Skin of body (tissue), 1 donor: ENCODE measurements at regions not wholly inside any gene's neighbourhood (a gene's known extent, or its start where the extent isn't known, plus 50 kb on each side); places are given as distances from the start of the nearest gene placed in this dataset.

Source experiments
- DNase-seq: peaks from one replicate; lab custom pipeline; 2025; lab: John Stamatoyannopoulos, UW

DNA sequence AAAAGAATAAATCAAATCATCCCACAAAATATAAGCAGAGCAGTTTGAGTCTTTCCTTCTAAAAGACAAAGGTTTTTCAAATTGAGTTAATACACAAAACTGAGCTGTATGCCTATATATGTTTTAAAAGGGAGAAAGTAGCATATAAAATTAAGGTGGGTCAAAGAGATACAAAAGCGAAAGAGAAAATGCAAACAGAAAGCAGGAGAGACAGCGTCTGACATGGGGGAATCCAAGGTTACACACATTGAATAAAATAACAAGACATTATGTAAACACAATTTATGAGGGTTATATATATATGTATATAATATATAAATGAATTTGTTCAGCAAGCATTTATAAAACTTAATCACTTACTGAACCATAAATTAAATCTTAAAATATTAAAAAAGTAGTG, 276.1 kb upstream of the LCORL start:
- DNase-seq: no peak

DNA sequence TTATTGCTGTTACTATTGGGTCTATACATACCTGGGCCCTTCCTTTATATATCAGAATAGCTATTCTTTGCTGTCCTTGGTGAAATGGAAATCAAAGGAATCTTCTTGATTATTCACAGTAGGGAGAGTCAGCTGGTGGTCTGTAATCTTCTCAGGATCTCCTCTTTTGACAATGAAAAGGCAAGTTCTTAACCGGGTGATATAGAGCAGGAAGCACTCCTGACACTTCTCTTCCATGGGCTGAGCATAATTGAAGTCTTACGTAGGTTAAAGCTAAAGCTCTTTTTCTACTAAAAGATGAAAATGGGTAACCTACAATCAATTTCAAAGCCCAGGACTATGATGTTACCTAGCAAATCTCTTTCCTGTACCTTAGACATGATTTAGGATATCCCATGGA, 274.9 kb upstream of the LCORL start:
- DNase-seq: no peak

- DNase-seq: no peak
These were observed 273.3 kb upstream of the LCORL start for GRCh38 chr4:18294846-18295245.

GRCh38 chr4:18294021-18294420, 272.5 kb upstream of the LCORL start:
- no peak for DNase-seq

- DNase-seq: no peak
These were observed 270.9 kb upstream of the LCORL start for GRCh38 chr4:18292411-18292810.

DNA sequence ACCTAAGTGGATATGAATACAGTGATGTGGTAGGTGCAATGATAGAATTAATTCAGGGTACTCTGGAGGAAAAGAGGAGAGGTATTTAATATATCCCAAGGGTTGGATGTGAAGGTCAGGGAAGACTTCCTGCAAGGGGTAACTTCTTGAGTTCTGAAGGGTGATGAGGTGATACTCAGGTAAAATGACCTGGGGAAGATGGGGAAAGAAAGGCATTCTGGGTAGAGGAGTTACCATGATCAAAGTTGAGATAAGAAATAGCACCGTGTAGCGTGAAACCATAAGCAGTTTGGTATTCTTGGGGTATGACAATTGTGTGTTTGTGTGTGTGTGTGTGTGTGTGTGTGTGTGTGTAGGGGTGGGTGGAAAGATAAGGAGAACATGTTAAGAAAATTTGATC, 270.4 kb upstream of the LCORL start:
- no peak for DNase-seq

- no peak for DNase-seq
These were observed 269.7 kb upstream of the LCORL start for GRCh38 chr4:18291256-18291655.

DNA sequence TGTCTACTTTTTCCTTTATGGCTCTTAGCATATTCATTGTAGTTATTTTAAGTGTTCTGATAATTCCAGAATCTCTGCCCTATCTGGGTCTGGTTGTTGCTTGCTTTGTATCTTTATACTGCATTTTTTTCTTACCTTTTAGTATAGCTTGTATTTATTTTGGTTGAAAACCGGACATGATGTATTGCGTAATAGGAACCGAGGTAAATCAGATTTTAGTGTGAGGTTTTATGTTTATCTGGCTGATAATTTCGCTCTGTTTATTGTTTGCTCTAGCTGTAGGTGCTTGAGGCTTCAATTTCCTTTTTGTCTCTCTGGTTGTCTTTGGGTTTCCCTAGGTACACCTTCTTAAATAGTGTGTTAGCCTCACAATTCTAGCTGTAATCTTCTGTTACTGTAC, 263.8 kb upstream of the LCORL start:
- no peak for DNase-seq

GRCh38 chr4:18278244-18278643, 256.7 kb upstream of the LCORL start:
- DNase-seq: no peak

- no peak for DNase-seq
These were observed 241.3 kb upstream of the LCORL start for GRCh38 chr4:18262832-18263231.

DNA sequence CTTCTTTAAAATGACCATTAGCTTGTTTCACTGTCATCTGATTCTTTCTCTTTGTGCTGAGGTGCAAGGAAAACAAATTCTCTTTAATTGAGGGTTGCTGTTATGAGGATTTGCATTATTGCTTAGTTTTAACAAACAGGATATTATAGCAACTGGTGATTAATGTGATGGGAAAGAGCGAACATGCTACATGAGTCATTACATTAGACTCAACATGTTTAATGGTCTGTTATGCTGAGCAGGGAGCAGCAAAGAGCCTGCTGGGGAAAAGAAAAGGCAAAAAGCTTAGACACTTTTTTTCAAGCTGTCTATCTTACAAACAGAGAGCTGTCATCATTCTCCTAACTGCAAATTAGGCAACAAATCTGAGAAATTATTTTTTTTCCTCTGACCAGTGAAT, 230.5 kb upstream of the LCORL start:
- no peak for DNase-seq

GRCh38 chr4:18250564-18250963, 229.0 kb upstream of the LCORL start:
- no peak for DNase-seq

DNA sequence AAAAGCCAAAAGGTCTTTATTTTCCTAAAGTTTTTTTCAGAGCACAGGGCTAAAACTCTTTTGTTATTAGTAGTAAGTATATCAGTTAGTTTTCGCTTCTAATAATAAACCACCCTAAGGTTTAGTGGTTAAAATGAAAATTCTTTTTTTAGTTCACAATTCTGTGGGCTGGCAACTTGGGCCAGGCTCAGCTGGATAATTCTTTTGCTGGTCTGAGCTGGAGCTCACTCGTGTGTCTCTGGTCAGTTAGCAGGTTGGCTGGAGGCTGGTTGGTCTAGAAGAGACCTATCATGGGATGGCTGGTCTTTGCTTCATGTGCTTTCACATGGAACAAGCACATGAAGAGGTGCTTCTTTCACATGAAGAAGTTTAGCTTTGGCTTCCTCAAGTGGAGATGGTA, 227.1 kb upstream of the LCORL start:
- DNase-seq: no peak

GRCh38 chr4:18247189-18247588, 225.6 kb upstream of the LCORL start:
- no peak for DNase-seq

DNA sequence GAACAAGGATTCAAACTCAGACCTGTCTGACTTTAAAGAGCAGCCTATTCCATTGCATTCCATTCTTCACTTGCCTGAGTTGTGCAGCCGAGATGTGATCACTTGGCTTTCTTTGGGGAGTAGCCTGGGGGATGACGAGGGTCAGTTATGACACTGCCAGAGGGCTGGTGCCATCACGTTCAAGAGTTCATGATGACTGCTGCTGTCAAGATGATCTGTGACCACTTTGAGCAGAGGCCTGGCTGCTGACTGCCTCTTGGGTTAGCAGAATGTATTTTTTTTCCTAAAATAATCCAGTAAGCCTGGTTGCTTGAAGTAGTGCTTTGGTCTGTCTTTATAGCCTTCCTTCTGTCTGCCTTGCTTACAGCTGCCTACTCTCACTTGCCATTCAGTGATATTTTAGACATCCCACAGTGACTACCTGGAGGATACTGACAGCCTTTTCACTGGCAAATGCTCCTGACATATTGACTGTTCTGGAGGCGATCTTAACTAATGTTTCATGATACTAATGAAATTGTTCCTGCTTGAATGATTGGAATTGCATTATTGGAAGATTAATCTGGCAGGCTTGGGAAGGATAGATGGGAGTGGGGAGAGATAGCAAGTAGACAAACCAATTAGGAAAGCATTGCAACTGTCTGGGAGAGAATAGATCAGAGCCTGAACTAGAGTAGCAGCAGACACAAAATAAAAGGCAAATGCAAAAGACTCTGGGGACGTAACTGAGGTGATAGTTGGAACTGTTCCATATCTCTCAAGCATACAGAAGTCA, 221.6 kb upstream of the LCORL start:
- DNase-seq: no peak

DNA sequence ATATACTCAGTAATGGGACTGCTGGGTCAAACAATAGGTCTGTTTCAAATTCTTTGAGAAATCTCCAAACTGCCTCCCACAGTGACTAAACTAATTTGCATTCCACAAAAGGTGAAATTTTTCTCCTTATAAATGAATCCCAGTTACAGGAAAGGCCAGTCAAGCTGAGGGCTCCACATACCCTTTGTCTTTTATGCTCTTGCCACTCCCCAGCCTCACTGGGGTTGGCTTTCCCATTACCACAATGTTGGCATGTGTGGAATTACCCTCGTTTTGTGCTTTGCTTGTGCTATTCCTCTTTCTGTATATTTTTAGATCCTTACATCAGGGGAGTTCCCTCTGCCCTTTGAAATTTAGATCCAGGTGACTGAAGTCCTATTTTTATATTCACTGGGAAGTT, 220.2 kb upstream of the LCORL start:
- no peak for DNase-seq

GRCh38 chr4:18234108-18234507, 212.6 kb upstream of the LCORL start:
- DNase-seq: no peak

DNA sequence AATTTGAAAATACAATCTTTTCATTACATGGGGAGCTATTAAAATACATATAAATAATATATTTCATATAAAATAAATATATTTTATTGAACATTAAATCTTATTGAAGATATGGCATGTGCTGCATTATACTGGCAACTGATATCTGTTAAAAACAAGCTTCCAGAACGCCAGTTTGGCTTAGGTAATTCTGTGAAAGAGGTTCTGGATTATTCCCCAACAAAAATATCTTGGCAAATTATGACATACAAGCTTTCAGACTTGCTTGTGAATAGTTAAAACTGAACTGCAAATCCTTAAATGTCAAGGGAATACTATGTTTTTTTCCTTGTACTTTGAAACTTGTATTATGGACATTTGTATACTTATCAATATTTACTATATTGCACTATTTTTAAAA, 210.2 kb upstream of the LCORL start:
- no peak for DNase-seq

GRCh38 chr4:18227880-18228279, 206.3 kb upstream of the LCORL start:
- no peak for DNase-seq

- DNase-seq: no peak
These were observed 193.0 kb upstream of the LCORL start for GRCh38 chr4:18214411-18215055.

DNA sequence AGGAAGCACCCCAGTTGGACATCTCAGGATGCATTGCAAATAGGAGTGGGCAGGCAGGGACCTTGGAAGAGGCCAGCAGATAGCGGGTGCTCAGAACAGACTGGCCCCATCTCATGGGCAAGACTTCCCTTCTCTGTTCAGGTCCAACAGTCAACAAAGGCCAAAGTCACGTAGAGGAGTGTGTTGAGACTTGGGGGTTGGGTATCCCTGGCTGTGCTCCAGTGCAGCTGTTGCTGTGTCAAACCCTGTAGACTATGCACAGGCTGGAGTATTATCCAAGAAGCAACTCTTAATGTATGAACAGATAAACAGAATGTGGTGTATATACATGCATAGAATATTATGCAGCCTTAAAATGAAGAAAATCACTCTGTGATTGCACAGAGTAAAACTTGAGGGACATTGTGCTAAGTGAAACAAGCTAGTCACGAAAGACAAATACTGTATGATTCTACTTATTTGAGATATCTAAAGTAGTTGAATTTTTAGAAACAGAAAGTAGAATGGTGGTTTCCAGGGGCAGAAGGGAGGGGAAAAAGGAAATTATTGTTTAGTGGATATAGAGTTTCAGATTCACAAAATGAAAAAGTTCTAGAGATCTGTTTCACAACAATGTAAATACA, 192.1 kb upstream of the LCORL start:
- DNase-seq: no peak

GRCh38 chr4:18209448-18209847, 187.9 kb upstream of the LCORL start:
- DNase-seq: no peak

DNA sequence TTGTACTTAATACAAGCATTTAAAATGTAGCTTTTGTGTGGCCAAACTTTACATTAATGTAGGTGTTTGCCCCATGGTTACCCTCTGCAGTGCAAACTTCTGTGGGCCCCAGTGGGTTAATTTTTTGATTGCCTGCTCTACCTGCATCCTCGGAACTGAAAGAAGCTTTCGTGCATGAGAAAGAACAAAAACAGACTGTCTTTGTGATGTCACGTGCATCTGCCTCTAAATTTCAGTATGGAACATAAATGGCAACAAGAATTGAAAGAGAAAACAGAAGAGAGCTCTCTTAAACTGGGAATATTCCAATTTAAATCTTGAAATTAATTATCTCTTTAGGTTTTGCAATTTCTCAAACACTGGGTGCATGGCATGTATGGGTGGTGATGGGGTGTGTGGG, 182.4 kb upstream of the LCORL start:
- no peak for DNase-seq
